ENCODE measurements at regions not wholly inside any gene's neighbourhood (a gene's known extent, or its start where the extent isn't known, plus 50 kb on each side); places are given as distances from the start of the nearest gene placed in this dataset.

DNA sequence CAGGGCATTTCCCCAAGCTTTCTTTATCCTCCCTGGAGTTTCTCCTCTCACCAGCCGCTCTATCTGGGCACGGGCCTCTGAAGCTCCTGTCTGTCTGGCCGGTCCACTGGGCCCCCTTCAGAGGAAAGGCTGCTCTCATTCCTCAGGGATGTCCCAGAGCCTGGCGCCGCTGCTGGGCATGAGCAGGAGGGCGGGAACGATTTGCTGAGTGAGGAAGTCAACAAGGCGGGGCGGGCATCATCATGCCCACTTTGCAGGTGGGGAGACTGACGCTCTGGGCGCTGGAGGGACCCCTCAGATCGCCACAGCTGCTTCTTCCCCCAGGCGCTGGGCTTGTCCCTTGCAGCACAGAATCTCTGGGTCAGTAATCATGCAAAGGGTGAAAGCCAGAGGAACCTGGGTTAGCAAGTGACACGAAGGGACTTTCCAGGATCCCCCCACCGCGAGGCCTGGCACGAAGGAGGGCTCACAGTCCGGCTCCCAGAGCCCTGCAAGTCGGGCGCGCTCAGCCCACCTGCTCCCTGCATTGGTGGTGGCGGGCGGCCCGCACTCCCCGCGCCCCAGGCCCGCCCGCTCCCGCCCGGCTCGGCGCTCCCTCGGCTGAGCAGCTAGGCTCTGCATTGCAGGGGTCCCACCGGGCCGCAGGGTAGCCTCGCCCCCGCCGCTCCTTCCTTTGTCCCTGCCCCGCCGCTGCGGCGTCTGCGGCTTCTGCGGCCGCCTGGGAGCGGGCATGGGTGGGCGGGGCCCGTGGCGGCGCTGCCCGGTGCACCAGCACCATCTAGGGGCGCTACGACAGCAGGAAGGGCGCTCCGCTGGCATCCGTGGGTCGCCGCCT lies 157.8 kb downstream of the CYRIA start:
- H3K56ac ChIP-seq (ENCODE audit: extremely low read depth, insufficient read depth, low read length): no peak overlapping the region
- CTCF ChIA-PET: no interaction called here
- H3K4me3 ChIP-seq (ENCODE audit: insufficient read depth, low read depth, low read length): no peak overlapping the region
- dilution Hi-C loops (cut with HindIII; ENCODE audit: low sequenced_read_pairs, unreplicated experiment) (no loop called here), intact Hi-C loops (cut with micrococcal nuclease) (loop anchor here (1.0 kb wide), 1 partner anchor 871 kb away; no protein-coding TSS in a partner anchor), in situ Hi-C loops (cut with MboI; ENCODE audit: low sequenced_read_pairs) (no loop called here)
- no peak overlapping the region for H3K4ac ChIP-seq (ENCODE audit: low read depth, low read length)
- H3K4me1 ChIP-seq (ENCODE audit: control insufficient read depth, insufficient read depth, low read length): no peaks in the 10 kb centered on the region
- no peak overlapping the region for H2BK15ac ChIP-seq (ENCODE audit: low read depth, low read length)
- no peaks in the 10 kb centered on the region for H3K9me3 ChIP-seq (ENCODE audit: control insufficient read depth, insufficient read depth, low read length)
- no peak overlapping the region for H3K14ac ChIP-seq (replicated peaks; ENCODE audit: low read depth, low read length)
- H4K8ac ChIP-seq (ENCODE audit: low read depth in 2 of 2, low read length in 2 of 2): no peak overlapping the region
- H2AK9ac ChIP-seq (replicated peaks; ENCODE audit: low read depth, low read length, poor library complexity): no peak overlapping the region
- TF ChIP-seq, protein P1, sequence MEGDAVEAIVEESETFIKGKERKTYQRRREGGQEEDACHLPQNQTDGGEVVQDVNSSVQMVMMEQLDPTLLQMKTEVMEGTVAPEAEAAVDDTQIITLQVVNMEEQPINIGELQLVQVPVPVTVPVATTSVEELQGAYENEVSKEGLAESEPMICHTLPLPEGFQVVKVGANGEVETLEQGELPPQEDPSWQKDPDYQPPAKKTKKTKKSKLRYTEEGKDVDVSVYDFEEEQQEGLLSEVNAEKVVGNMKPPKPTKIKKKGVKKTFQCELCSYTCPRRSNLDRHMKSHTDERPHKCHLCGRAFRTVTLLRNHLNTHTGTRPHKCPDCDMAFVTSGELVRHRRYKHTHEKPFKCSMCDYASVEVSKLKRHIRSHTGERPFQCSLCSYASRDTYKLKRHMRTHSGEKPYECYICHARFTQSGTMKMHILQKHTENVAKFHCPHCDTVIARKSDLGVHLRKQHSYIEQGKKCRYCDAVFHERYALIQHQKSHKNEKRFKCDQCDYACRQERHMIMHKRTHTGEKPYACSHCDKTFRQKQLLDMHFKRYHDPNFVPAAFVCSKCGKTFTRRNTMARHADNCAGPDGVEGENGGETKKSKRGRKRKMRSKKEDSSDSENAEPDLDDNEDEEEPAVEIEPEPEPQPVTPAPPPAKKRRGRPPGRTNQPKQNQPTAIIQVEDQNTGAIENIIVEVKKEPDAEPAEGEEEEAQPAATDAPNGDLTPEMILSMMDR (conservative IDR thresholded peaks at IDR 0.05; ENCODE audit: low read depth, low read length): peak; percentile 37
- TF ChIP-seq RAD21 (IDR thresholded peaks at IDR 0.05; ENCODE audit: low read length) (peak; percentile 51), BHLHE40 (IDR thresholded peaks at IDR 0.05; ENCODE audit: low read depth, low read length) (no peak), POLR2A (IDR thresholded peaks at IDR 0.05; ENCODE audit: low read depth, low read length) (no peak), CEBPB (IDR thresholded peaks at IDR 0.05; ENCODE audit: low read depth, low read length) (no peak), RFX5 (IDR thresholded peaks at IDR 0.05; ENCODE audit: low read depth, low read length) (no peak)
- POLR2A ChIA-PET (ENCODE audit: unreplicated experiment): no interaction called here
- H4K5ac ChIP-seq (ENCODE audit: low read depth, low read length): no peak overlapping the region
- no peak overlapping the region for H3K27ac ChIP-seq (ENCODE audit: insufficient read depth, low read length)
- no CpG with 5 or more reads among the region's 58 CpGs for WGBS, 2 experiments (ENCODE audit: extremely low coverage in 2 of 2, insufficient read length in 1 of 2)
- peak; percentile 97 for ATAC-seq (ENCODE audit: low read depth)
- no peak overlapping the region for H2AFZ ChIP-seq (replicated peaks; ENCODE audit: low read length, poor library complexity)
- peaks cover 12% of the 10 kb centered on the region; the same call in 1 of the 2 replicates for H3K27me3 ChIP-seq (ENCODE audit: control insufficient read depth, insufficient read depth, low read length)
- no TSS peak for BruUV-seq (replicated peaks)
- H2AK5ac ChIP-seq (ENCODE audit: low read depth, low read length): no peak overlapping the region
- H3K9me1 ChIP-seq (ENCODE audit: insufficient read depth, low read length): no peaks in the 10 kb centered on the region
- H4K91ac ChIP-seq (ENCODE audit: insufficient read depth, low read depth, low read length): no peak overlapping the region
- no peak overlapping the region for H3K18ac ChIP-seq (ENCODE audit: low read depth, low read length)
- no peak overlapping the region; the same call in 1 of the 2 replicates for H3K4me2 ChIP-seq (ENCODE audit: low read depth, low read length)
- no peak overlapping the region for H3K9ac ChIP-seq (ENCODE audit: low read depth, low read length)
- H2BK5ac ChIP-seq (ENCODE audit: low read depth, low read length, poor library complexity, severe bottlenecking): no peak overlapping the region
- no peaks in the 10 kb centered on the region for H3K36me3 ChIP-seq (ENCODE audit: control insufficient read depth, insufficient read depth, low read length)
- H2BK20ac ChIP-seq (ENCODE audit: low read depth, low read length): no peak overlapping the region
- H2BK120ac ChIP-seq (ENCODE audit: low read depth, low read length): no peak overlapping the region
- DNase-seq: no peak
- H4K20me1 ChIP-seq (ENCODE audit: insufficient read depth, low read length): no peaks in the 10 kb centered on the region
- no peaks in the 10 kb centered on the region for H3K79me1 ChIP-seq (ENCODE audit: low read depth in 1 of 2, low read length in 2 of 2)
- no peak overlapping the region for H3K23ac ChIP-seq (ENCODE audit: low read depth, low read length)

All from IMR-90 (cell line).